ENCODE measurements at regions not wholly inside any gene's neighbourhood (a gene's known extent, or its start where the extent isn't known, plus 50 kb on each side); places are given as distances from the start of the nearest gene placed in this dataset.

- no peak for DNase-seq
Observed at GRCh38 chr18:11199477-11199876, 50.1 kb upstream of the PIEZO2 start.

All from muscle of back (tissue), 3 donors.